ENCODE measurements at regions not wholly inside any gene's neighbourhood (a gene's known extent, or its start where the extent isn't known, plus 50 kb on each side); places are given as distances from the start of the nearest gene placed in this dataset.

DNA sequence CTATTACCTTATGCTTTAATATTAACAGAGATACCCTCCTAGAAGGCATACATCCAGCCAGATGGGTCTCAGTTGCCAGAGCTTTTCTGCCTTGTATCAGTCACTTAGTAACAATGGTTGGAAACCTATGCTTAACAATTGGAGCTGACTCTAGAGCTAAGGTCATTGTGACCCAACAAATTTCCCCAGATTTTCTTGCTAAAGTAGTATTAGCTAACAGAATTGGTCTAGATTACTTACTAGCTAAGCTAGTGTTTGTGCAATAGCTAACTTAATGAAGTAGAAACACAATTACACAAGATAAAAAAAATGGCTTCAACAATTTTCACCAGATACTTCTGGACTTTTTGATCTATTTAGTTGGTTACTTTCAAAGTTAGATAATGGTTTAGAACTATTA is 236.9 kb downstream of the NSUN3 start:
- Histone ChIP-seq H3K36me3 (ENCODE audit: control insufficient read depth, insufficient read depth, low read length) (no peaks in the 10 kb centered on the region), H3K4me3 (ENCODE audit: low read length) (no peak overlapping the region), H3K27me3 (ENCODE audit: control insufficient read depth, insufficient read depth, low read length) (no peaks in the 10 kb centered on the region), H3K9me3 (ENCODE audit: control insufficient read depth, insufficient read depth, low read length) (no peaks in the 10 kb centered on the region), H3K4me1 (ENCODE audit: control insufficient read depth, insufficient read depth, low read length) (no peaks in the 10 kb centered on the region), H3K27ac (ENCODE audit: low read length) (no peak overlapping the region)
- DNase-seq (ENCODE audit: low read depth, low spot score): no peak

DNA sequence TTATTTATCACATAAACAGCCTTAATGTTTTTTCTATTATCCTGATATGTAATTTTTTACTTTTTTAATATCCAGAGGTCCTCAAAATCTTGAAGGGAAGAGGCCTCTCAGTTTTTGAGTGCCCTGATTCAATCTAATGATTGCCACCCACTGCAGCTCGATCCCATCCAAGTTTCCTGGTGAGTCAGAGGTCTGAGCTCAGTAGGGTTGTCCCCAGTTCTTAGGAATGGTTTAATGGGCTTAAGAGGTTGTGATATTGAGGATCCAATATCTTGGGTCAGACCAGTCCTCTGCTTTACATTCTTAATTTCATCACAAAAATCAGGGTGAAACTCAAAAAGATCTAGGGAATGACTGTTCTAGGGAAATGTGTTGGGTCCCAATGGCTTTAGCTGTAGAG is 238.5 kb downstream of the NSUN3 start:
- H3K4me3 ChIP-seq (ENCODE audit: low read length): no peak overlapping the region
- no peak for DNase-seq (ENCODE audit: low read depth, low spot score)
- WGBS (ENCODE audit: insufficient coverage, insufficient read length): no CpG with 5 or more reads among the region's 1 CpG
- no peaks in the 10 kb centered on the region for H3K27me3 ChIP-seq (ENCODE audit: control insufficient read depth, insufficient read depth, low read length)
- no peaks in the 10 kb centered on the region for H3K9me3 ChIP-seq (ENCODE audit: control insufficient read depth, insufficient read depth, low read length)
- H3K4me1 ChIP-seq (ENCODE audit: control insufficient read depth, insufficient read depth, low read length): no peaks in the 10 kb centered on the region
- H3K36me3 ChIP-seq (ENCODE audit: control insufficient read depth, insufficient read depth, low read length): no peaks in the 10 kb centered on the region
- H3K27ac ChIP-seq (ENCODE audit: low read length): no peak overlapping the region

DNA sequence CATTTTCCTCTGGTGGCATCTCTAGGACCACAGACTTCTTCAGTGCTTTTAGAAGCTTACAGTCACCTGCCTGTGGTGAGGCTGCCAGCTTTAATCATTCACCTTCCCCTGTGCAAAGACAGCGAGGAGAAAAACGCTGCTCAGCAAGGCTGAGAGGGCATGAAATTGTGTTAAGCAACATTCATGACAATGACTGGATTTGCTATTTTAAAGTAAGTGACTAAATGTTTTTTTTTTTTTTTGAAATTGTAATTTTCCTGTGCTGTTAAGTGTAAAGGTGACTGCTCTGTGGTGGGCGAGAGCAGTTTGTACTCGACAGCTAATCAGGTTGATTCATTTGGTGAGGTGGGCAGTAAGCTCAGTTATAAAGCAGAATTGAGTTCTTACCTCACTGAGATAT is 240.4 kb downstream of the NSUN3 start:
- no peak overlapping the region for H3K27ac ChIP-seq (ENCODE audit: low read length)
- no peaks in the 10 kb centered on the region for H3K36me3 ChIP-seq (ENCODE audit: control insufficient read depth, insufficient read depth, low read length)
- H3K9me3 ChIP-seq (ENCODE audit: control insufficient read depth, insufficient read depth, low read length): no peaks in the 10 kb centered on the region
- H3K27me3 ChIP-seq (ENCODE audit: control insufficient read depth, insufficient read depth, low read length): no peaks in the 10 kb centered on the region
- no peaks in the 10 kb centered on the region for H3K4me1 ChIP-seq (ENCODE audit: control insufficient read depth, insufficient read depth, low read length)
- no peak for DNase-seq (ENCODE audit: low read depth, low spot score)
- WGBS (ENCODE audit: insufficient coverage, insufficient read length): no CpG with 5 or more reads among the region's 4 CpGs
- H3K4me3 ChIP-seq (ENCODE audit: low read length): no peak overlapping the region

DNA sequence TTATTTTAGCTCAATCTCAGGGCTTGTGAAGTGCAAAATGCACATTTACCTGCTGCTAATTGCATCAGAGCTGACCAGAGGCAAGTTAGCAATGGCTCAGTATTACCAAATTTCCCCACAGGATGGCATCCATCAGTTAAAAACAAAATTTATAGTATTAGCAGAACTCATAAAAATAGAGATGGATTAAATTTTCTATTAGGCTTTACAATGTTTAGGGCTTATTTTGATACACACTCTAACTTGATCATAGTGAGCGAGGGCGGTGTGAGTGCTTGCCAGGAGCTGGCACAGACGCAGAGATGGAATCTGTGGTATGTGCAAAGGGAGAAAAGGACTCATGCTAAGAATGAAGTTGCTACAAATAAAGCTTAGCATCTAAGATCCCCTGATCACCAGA is 241.0 kb downstream of the NSUN3 start:
- no peaks in the 10 kb centered on the region for H3K9me3 ChIP-seq (ENCODE audit: control insufficient read depth, insufficient read depth, low read length)
- H3K27ac ChIP-seq (ENCODE audit: low read length): no peak overlapping the region
- H3K27me3 ChIP-seq (ENCODE audit: control insufficient read depth, insufficient read depth, low read length): no peaks in the 10 kb centered on the region
- DNase-seq (ENCODE audit: low read depth, low spot score): no peak
- no CpG with 5 or more reads among the region's 3 CpGs for WGBS (ENCODE audit: insufficient coverage, insufficient read length)
- H3K4me1 ChIP-seq (ENCODE audit: control insufficient read depth, insufficient read depth, low read length): no peaks in the 10 kb centered on the region
- H3K4me3 ChIP-seq (ENCODE audit: low read length): no peak overlapping the region
- H3K36me3 ChIP-seq (ENCODE audit: control insufficient read depth, insufficient read depth, low read length): no peaks in the 10 kb centered on the region

- no peak overlapping the region for H3K4me3 ChIP-seq (ENCODE audit: low read length)
- DNase-seq (ENCODE audit: low read depth, low spot score): no peak
- no peaks in the 10 kb centered on the region for H3K4me1 ChIP-seq (ENCODE audit: control insufficient read depth, insufficient read depth, low read length)
- H3K9me3 ChIP-seq (ENCODE audit: control insufficient read depth, insufficient read depth, low read length): no peaks in the 10 kb centered on the region
- no peaks in the 10 kb centered on the region for H3K27me3 ChIP-seq (ENCODE audit: control insufficient read depth, insufficient read depth, low read length)
- H3K27ac ChIP-seq (ENCODE audit: low read length): no peak overlapping the region
- WGBS (ENCODE audit: insufficient coverage, insufficient read length): no CpG with 5 or more reads among the region's 5 CpGs
- H3K36me3 ChIP-seq (ENCODE audit: control insufficient read depth, insufficient read depth, low read length): no peaks in the 10 kb centered on the region
Measured at GRCh38 chr3:94304954-94305353, 242.1 kb downstream of the NSUN3 start.

- Histone ChIP-seq H3K4me3 (ENCODE audit: low read length) (no peak overlapping the region), H3K4me1 (ENCODE audit: control insufficient read depth, insufficient read depth, low read length) (no peaks in the 10 kb centered on the region), H3K27ac (ENCODE audit: low read length) (no peak overlapping the region), H3K27me3 (ENCODE audit: control insufficient read depth, insufficient read depth, low read length) (no peaks in the 10 kb centered on the region), H3K36me3 (ENCODE audit: control insufficient read depth, insufficient read depth, low read length) (no peaks in the 10 kb centered on the region), H3K9me3 (ENCODE audit: control insufficient read depth, insufficient read depth, low read length) (no peaks in the 10 kb centered on the region)
- DNase-seq (ENCODE audit: low read depth, low spot score): no peak
- no CpG with 5 or more reads among the region's 16 CpGs for WGBS (ENCODE audit: insufficient coverage, insufficient read length)
Measured at GRCh38 chr3:94305835-94306611, 243.2 kb downstream of the NSUN3 start.

DNA sequence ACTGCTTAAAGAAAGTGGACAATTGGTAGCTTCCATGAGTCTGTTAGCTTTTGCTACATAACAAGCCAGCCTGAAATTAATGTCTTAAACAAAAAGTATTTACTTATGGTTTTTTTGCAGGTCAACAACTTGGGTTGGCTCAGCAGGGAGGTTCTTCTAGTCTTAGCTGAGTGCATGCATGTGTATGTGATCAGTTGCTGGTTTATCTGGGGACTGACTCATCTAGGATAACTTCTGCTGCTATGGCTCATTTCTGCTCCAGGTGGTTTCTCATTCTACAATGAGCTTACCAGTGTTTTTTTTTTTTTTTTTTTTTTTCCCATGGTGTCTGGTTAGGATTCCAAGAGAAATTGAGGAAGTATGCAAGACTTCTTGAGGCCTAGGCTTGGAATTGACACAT is 244.7 kb downstream of the NSUN3 start:
- no peaks in the 10 kb centered on the region for H3K9me3 ChIP-seq (ENCODE audit: control insufficient read depth, insufficient read depth, low read length)
- no peak overlapping the region for H3K4me3 ChIP-seq (ENCODE audit: low read length)
- no peaks in the 10 kb centered on the region for H3K4me1 ChIP-seq (ENCODE audit: control insufficient read depth, insufficient read depth, low read length)
- no peaks in the 10 kb centered on the region for H3K36me3 ChIP-seq (ENCODE audit: control insufficient read depth, insufficient read depth, low read length)
- H3K27ac ChIP-seq (ENCODE audit: low read length): no peak overlapping the region
- DNase-seq (ENCODE audit: low read depth, low spot score): no peak
- H3K27me3 ChIP-seq (ENCODE audit: control insufficient read depth, insufficient read depth, low read length): no peaks in the 10 kb centered on the region

DNA sequence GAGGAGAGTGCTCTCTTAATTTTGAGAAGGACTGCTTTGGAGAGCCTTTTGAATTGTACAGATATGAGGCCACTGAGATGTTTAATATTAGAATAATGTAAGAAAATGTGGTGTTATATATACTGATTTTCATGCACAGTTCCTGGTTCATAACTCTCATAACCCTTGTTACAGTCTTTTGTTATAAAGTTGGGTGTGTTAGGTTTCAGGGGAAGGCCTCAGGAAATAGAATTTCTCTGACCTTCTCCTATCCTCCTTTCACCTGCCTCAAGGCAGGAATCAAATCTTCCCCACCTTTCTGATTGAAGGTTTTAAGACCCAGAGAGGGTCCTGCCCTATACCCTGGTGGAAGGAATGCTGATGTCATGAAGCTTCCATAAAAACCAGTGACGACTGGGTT is 245.9 kb downstream of the NSUN3 start:
- H3K4me3 ChIP-seq (ENCODE audit: low read length): no peak overlapping the region
- H3K4me1 ChIP-seq (ENCODE audit: control insufficient read depth, insufficient read depth, low read length): no peaks in the 10 kb centered on the region
- H3K27ac ChIP-seq (ENCODE audit: low read length): no peak overlapping the region
- no CpG with 5 or more reads among the region's 1 CpG for WGBS (ENCODE audit: insufficient coverage, insufficient read length)
- DNase-seq (ENCODE audit: low read depth, low spot score): no peak
- H3K36me3 ChIP-seq (ENCODE audit: control insufficient read depth, insufficient read depth, low read length): no peaks in the 10 kb centered on the region
- no peaks in the 10 kb centered on the region for H3K9me3 ChIP-seq (ENCODE audit: control insufficient read depth, insufficient read depth, low read length)
- H3K27me3 ChIP-seq (ENCODE audit: control insufficient read depth, insufficient read depth, low read length): no peaks in the 10 kb centered on the region

- Histone ChIP-seq H3K27me3 (ENCODE audit: control insufficient read depth, insufficient read depth, low read length) (no peaks in the 10 kb centered on the region), H3K4me3 (ENCODE audit: low read length) (no peak overlapping the region), H3K4me1 (ENCODE audit: control insufficient read depth, insufficient read depth, low read length) (no peaks in the 10 kb centered on the region), H3K9me3 (ENCODE audit: control insufficient read depth, insufficient read depth, low read length) (no peaks in the 10 kb centered on the region), H3K27ac (ENCODE audit: low read length) (no peak overlapping the region), H3K36me3 (ENCODE audit: control insufficient read depth, insufficient read depth, low read length) (no peaks in the 10 kb centered on the region)
- no CpG with 5 or more reads among the region's 5 CpGs for WGBS (ENCODE audit: insufficient coverage, insufficient read length)
- DNase-seq (ENCODE audit: low read depth, low spot score): no peak
Measured at GRCh38 chr3:94310341-94311135, 247.7 kb downstream of the NSUN3 start.

GRCh38 chr3:94311651-94312050 is 248.8 kb downstream of the NSUN3 start:
- H3K9me3 ChIP-seq (ENCODE audit: control insufficient read depth, insufficient read depth, low read length): no peaks in the 10 kb centered on the region
- whole genome bisulfite sequencing (ENCODE audit: insufficient coverage, insufficient read length): no CpG with 5 or more reads among the region's 3 CpGs

More at GRCh38 chr3:94311651-94312050, 248.8 kb downstream of the NSUN3 start:
- Histone ChIP-seq H3K27ac (ENCODE audit: low read length) (no peak overlapping the region), H3K36me3 (ENCODE audit: control insufficient read depth, insufficient read depth, low read length) (no peaks in the 10 kb centered on the region), H3K4me1 (ENCODE audit: control insufficient read depth, insufficient read depth, low read length) (no peaks in the 10 kb centered on the region), H3K27me3 (ENCODE audit: control insufficient read depth, insufficient read depth, low read length) (no peaks in the 10 kb centered on the region), H3K4me3 (ENCODE audit: low read length) (no peak overlapping the region)
- DNase-seq (ENCODE audit: low read depth, low spot score): no peak

Measured in iPS DF 6.9 (cell line).